ENCODE measurements at regions not wholly inside any gene's neighbourhood (a gene's known extent, or its start where the extent isn't known, plus 50 kb on each side); places are given as distances from the start of the nearest gene placed in this dataset.

DNA sequence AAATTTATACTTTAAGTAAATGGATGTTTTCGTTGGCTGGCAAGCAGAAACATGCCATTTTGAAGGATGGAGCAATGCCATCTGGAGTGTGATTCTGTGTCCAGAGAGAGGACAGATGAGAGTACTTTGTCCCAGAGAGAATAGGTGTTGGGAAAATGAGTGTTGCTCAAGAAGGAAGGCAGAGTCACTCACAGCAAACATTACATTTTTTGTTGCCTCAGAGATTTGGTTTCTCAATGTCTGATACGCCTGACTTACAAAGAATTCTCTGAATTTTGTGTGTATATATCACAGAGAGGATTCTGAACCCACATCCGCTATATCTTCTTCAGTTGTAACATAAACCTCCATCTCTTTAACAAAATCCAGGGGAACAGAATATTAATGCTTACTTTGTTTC is 102.8 kb upstream of the PCDH18 start:
- DNase-seq (ENCODE audit: extremely low spot score) = no peak
- Histone ChIP-seq H3K4me1 (ENCODE audit: insufficient read depth) (no peaks in the 10 kb centered on the region), H3K27ac (ENCODE audit: low read depth) (no peak overlapping the region), H3K4me3 (ENCODE audit: low read depth, low read length) (no peak overlapping the region), H3K36me3 (ENCODE audit: insufficient read depth) (no peaks in the 10 kb centered on the region)
- WGBS = 78% methylated on average over 3 of the region's 3 CpGs

DNA sequence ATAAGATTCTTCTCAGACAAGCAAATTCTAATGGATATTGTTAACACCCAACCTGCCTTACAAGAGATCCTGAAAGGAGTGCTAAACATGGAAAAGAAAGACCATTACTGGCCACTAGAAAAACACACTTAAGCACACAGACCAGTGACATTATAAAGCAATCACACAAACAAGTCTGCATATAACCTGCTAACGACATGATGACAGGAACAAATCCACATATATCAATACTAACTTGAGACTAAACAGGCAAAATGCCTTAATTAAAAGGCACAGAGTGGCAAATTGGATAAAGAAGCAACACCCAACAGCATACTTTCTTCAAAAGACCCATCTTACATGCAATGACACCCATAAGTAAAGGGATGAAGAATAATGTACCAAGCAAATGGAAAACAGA is 100.5 kb upstream of the PCDH18 start:
- no peaks in the 10 kb centered on the region for H3K4me1 ChIP-seq (ENCODE audit: insufficient read depth)
- 91% methylated on average over 1 of the region's 1 CpG for WGBS
- H3K36me3 ChIP-seq (ENCODE audit: insufficient read depth) = no peaks in the 10 kb centered on the region
- DNase-seq (ENCODE audit: extremely low spot score) = no peak
- H3K27ac ChIP-seq (ENCODE audit: low read depth) = no peak overlapping the region
- no peak overlapping the region for H3K4me3 ChIP-seq (ENCODE audit: low read depth, low read length)

GRCh38 chr4:137631605-137632004 is 99.3 kb upstream of the PCDH18 start:
- Histone ChIP-seq H3K4me3 (ENCODE audit: low read depth, low read length) (no peak overlapping the region), H3K36me3 (ENCODE audit: insufficient read depth) (no peaks in the 10 kb centered on the region), H3K4me1 (ENCODE audit: insufficient read depth) (no peaks in the 10 kb centered on the region), H3K27ac (ENCODE audit: low read depth) (no peak overlapping the region)
- 97% methylated on average over 2 of the region's 2 CpGs for WGBS
- DNase-seq (ENCODE audit: extremely low spot score) = no peak

DNA sequence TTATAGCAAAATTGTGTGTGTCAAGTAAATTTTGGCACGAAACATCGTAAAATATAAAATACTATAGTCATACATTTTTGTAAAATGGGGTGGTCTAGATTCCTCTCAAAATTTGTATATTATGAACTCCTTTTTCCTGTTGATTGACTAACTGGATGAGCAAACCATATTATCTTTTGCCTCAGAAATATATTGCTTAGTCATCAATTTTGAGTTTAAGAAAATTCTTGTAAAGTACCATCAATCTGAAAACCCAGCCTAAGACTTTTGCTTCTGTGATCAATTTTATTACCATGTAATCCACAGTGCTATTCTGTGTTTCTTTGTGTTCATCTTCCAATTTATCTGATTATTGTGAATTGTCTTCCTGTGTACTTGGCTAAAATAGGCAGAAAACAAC is 98.0 kb upstream of the PCDH18 start:
- H3K36me3 ChIP-seq (ENCODE audit: insufficient read depth) = no peaks in the 10 kb centered on the region
- no peak overlapping the region for H3K4me3 ChIP-seq (ENCODE audit: low read depth, low read length)
- H3K27ac ChIP-seq (ENCODE audit: low read depth) = no peak overlapping the region
- DNase-seq (ENCODE audit: extremely low spot score) = no peak
- 97% methylated on average over 2 of the region's 2 CpGs for WGBS
- no peaks in the 10 kb centered on the region for H3K4me1 ChIP-seq (ENCODE audit: insufficient read depth)

GRCh38 chr4:137627739-137628460 is 95.6 kb upstream of the PCDH18 start:
- WGBS = 74% methylated on average over 2 of the region's 2 CpGs

DNA sequence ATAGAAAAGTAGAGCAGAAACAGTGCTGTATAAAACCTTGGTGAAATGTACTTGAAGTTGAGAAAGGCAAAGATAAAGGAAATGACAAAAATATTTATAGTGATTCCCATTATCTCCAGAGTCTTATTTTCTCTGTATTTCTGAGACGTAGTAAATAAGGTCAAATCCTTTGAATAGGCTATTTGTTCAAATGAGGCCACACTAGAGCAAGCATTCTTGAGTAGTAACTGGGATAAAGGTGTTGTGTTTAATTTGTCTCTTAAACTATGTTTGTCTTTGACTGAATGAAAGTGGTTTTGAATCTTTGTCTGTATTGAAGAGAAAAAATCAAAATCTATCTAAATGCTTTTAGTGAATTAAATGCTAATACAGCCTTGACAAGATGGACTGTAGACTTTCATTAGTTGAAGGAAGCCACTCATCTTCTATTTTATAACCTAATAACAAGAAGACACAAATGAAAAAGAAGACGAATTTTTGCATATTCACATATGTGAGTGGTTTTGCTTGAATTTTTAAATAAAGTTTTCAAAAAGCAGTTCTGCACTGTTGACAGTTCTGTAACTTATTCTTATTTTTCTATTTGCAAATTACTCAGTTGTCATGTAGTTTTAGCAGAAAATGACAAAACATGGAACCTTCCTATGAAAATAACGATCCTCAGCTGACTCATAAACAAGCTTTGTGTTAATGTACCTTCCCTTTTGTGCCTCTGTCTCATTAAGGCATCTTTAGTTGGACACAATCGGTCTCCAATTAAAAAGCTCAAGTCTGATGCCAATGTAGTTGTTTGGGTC is 94.8 kb upstream of the PCDH18 start:
- Histone ChIP-seq H3K4me1 (ENCODE audit: insufficient read depth) (no peaks in the 10 kb centered on the region), H3K27ac (ENCODE audit: low read depth) (no peak overlapping the region), H3K4me3 (ENCODE audit: low read depth, low read length) (no peak overlapping the region), H3K36me3 (ENCODE audit: insufficient read depth) (no peaks in the 10 kb centered on the region)
- DNase-seq (ENCODE audit: extremely low spot score) = no peak
- WGBS = 88% methylated on average over 4 of the region's 4 CpGs

More at GRCh38 chr4:137627739-137628460, 95.6 kb upstream of the PCDH18 start:
- Histone ChIP-seq H3K4me3 (ENCODE audit: low read depth, low read length) (no peak overlapping the region), H3K4me1 (ENCODE audit: insufficient read depth) (no peaks in the 10 kb centered on the region), H3K36me3 (ENCODE audit: insufficient read depth) (no peaks in the 10 kb centered on the region), H3K27ac (ENCODE audit: low read depth) (no peak overlapping the region)
- no peak for DNase-seq (ENCODE audit: extremely low spot score)

GRCh38 chr4:137623013-137623412 is 90.7 kb upstream of the PCDH18 start:
- no peaks in the 10 kb centered on the region for H3K4me1 ChIP-seq (ENCODE audit: insufficient read depth)
- no peaks in the 10 kb centered on the region for H3K36me3 ChIP-seq (ENCODE audit: insufficient read depth)
- H3K27ac ChIP-seq (ENCODE audit: low read depth) = no peak overlapping the region
- no peak for DNase-seq (ENCODE audit: extremely low spot score)
- no peak overlapping the region for H3K4me3 ChIP-seq (ENCODE audit: low read depth, low read length)
- 51% methylated on average over 2 of the region's 2 CpGs for WGBS

- 82% methylated on average over 5 of the region's 5 CpGs for WGBS
- H3K36me3 ChIP-seq (ENCODE audit: insufficient read depth) = no peaks in the 10 kb centered on the region
- no peak overlapping the region for H3K27ac ChIP-seq (ENCODE audit: low read depth)
- no peak for DNase-seq (ENCODE audit: extremely low spot score)
- H3K4me1 ChIP-seq (ENCODE audit: insufficient read depth) = no peaks in the 10 kb centered on the region
- H3K4me3 ChIP-seq (ENCODE audit: low read depth, low read length) = no peak overlapping the region
These were observed 88.8 kb upstream of the PCDH18 start for GRCh38 chr4:137621056-137621455.

GRCh38 chr4:137614491-137614890 is 82.2 kb upstream of the PCDH18 start:
- no peaks in the 10 kb centered on the region for H3K36me3 ChIP-seq (ENCODE audit: insufficient read depth)
- no peak for DNase-seq (ENCODE audit: extremely low spot score)
- no peak overlapping the region for H3K27ac ChIP-seq (ENCODE audit: low read depth)
- whole genome bisulfite sequencing = 74% methylated on average over 1 of the region's 1 CpG
- no peaks in the 10 kb centered on the region for H3K4me1 ChIP-seq (ENCODE audit: insufficient read depth)
- H3K4me3 ChIP-seq (ENCODE audit: low read depth, low read length) = no peak overlapping the region

- Histone ChIP-seq H3K27ac (ENCODE audit: low read depth) (no peak overlapping the region), H3K36me3 (ENCODE audit: insufficient read depth) (no peaks in the 10 kb centered on the region), H3K4me1 (ENCODE audit: insufficient read depth) (no peaks in the 10 kb centered on the region), H3K4me3 (ENCODE audit: low read depth, low read length) (no peak overlapping the region)
- 48% methylated on average over 3 of the region's 3 CpGs for WGBS
- DNase-seq (ENCODE audit: extremely low spot score) = no peak
These were observed 79.9 kb upstream of the PCDH18 start for GRCh38 chr4:137611998-137612700.

DNA sequence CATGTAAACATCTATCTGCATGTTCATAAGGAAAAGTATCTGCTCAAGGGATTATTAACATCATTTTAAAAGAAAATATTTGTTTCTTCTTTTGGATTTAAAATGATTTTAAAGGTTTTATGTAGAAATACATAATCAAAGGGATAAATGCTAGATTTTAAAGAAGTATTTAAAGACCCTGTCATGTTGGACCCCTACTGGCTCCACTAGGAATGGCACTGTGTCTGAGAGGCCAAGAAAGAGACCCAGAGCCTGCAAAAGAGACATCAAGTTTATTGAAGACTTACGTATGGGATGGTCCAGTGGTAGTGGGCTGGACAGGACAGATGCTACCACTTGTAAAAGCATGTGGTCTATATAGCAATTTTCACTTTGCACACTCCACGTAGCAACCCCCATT is 78.7 kb upstream of the PCDH18 start:
- no peaks in the 10 kb centered on the region for H3K4me1 ChIP-seq (ENCODE audit: insufficient read depth)
- no peak for DNase-seq (ENCODE audit: extremely low spot score)
- WGBS = 91% methylated on average over 2 of the region's 2 CpGs
- no peak overlapping the region for H3K27ac ChIP-seq (ENCODE audit: low read depth)
- H3K36me3 ChIP-seq (ENCODE audit: insufficient read depth) = no peaks in the 10 kb centered on the region
- no peak overlapping the region for H3K4me3 ChIP-seq (ENCODE audit: low read depth, low read length)

DNA sequence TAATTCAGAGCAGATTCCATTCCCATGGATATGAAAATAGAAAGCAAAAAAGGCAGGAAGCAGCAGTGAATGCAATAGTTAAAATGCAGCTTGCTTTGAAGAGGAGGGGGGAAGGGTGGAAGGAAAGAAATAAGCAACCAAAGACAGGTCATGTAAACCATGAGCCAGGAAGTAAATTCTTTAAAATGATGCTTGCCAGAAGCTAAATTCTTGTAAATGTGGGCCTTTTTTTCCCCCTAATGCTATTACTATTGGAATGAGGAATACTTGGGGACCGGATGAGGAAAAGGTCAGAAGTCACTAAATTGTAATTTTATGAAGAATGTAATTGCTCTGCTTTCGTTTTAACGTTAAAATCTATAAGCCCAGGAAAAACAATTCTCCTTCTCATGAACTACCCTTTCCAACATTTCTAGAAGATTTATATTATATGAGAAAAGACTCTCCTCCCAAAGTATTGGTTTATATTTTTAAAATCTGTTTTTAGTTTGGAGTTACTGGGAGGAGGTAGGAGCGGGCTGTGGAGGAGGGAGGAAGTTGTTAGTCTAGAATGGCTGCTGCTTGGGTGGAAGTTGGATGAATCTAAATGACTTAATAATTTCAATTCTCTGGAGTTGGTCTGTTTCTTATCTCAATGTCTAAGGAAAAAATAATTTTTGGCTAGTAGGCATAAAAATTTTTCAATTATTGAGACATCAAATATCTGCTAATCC is 77.6 kb upstream of the PCDH18 start:
- peak; percentile 62 for DNase-seq (ENCODE audit: extremely low spot score)
- no peak overlapping the region for H3K4me3 ChIP-seq (ENCODE audit: low read depth, low read length)
- WGBS = 21% methylated on average over 4 of the region's 4 CpGs
- H3K36me3 ChIP-seq (ENCODE audit: insufficient read depth) = no peaks in the 10 kb centered on the region
- H3K27ac ChIP-seq (ENCODE audit: low read depth) = peak overlapping the region; percentile 5
- no peaks in the 10 kb centered on the region for H3K4me1 ChIP-seq (ENCODE audit: insufficient read depth)

GRCh38 chr4:137608085-137608484 is 75.8 kb upstream of the PCDH18 start:
- WGBS = 98% methylated on average over 1 of the region's 1 CpG
- Histone ChIP-seq H3K4me3 (ENCODE audit: low read depth, low read length) (no peak overlapping the region), H3K4me1 (ENCODE audit: insufficient read depth) (no peaks in the 10 kb centered on the region), H3K27ac (ENCODE audit: low read depth) (no peak overlapping the region), H3K36me3 (ENCODE audit: insufficient read depth) (no peaks in the 10 kb centered on the region)
- DNase-seq (ENCODE audit: extremely low spot score) = no peak
